GM19372 (cell line): ENCODE measurements at regions not wholly inside any gene's neighbourhood (a gene's known extent, or its start where the extent isn't known, plus 50 kb on each side); places are given as distances from the start of the nearest gene placed in this dataset.
"Not testable (repeated sequence)": the region's sequence is repeated elsewhere in the genome, so short reads cannot be mapped to it uniquely, and the experiment has no call there.

Experiments used
- ATAC-seq: cut with Tn5 transposase; IDR thresholded peaks from one replicate; pipeline ENCODE4 v1.9.1; 2021; ENCODE audit warnings: mild to moderate bottlenecking, low read depth, moderate library complexity; ENCODE audit not compliant: unreplicated experiment

DNA sequence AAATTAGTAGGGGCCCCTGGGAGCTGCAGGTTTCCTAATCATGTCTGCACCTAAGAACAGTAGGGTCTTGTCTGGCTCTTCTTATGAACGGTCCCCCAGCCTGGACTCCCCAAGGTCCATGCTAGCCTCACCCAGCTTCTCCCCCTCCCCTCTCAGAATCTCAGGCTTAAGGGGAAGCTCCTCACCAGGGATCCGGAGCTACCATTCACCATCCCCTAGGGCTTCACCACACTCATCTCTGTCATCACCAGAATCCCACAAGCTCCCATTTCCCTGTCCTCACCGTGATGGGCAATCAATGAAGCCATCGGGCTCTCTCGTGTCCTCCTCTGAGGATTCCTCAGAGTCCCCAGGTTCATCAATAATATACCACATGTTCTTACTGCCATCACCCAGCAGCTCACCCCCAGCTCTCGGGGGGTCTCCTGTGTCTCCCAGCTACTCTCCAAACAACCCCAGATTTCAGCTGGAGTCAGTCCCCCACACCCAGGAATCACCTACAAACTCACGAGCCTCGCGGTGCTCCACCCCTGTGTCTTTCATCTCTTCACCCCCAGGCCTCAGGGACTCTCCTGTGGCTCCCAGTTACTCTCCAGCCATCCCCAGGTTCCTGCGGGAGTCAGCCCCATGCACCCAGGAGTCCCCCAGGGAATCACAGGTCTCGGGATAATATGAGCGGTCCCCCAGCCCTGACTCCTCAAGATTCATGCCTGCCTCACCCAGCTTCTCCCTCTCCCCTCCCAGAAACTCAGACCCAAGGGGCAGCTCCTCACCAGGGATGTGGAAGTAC, 335.6 kb downstream of the CWH43 start:
- ATAC-seq = not testable (repeated sequence)

DNA sequence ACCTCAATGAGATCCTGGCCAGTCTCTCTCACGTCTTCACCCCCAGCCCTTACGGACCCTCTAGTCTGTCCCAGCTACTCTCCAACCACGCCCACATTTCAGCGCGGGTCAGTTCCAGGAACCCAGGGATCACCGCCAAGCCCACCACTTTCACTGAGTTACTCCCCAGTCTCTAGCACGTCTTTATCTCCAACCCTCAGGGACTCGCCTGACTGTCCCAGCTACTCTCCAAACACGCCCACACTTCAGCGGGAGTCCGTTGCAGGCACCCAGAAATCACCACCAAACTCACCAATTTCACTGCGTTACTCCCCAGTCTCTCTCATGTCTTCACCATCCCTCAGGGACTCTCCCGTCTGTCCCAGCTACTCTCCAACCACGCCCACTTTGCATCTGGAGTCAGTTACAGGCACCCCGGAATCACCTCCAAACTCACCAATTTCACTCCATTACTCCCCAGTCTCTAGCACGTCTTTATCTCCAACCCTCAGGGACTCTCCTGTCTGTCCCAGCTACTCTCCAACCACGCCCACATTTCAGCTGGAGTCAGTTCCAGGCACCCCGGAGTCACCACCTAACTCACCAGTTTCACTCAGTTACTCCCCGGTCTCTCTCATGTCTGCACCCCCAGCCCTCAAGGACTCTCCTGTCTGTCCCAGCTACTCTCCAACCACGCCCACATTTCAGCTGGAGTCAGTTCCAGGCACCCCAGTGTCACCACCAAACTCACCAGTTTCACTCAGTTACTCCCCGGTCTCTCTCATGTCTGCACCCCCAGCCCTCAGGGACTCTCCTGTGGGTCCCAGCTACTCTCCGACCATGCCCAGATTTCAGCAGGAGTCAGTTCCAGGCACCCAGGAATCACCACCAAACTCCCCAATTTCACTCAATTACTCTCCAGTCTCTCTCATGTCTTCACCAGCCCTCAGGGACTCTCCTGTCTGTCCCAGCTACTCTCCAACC, 336.8 kb downstream of the CWH43 start:
- not testable (repeated sequence) for ATAC-seq

DNA sequence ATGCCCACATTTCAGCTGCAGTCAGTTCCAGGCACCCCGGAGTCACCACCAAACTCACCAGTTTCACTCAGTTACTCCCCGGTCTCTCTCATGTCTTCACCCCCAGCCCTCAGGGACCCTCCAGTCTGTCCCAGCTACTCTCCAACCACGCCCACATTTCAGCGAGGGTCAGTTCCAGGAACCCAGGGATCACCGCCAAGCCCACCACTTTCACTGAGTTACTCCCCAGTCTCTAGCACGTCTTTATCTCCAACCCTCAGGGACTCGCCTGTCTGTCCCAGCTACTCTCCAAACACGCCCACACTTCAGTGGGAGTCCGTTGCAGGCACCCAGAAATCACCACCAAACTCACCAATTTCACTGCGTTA, 337.5 kb downstream of the CWH43 start:
- not testable (repeated sequence) for ATAC-seq
